A673 (cell line): ENCODE measurements at regions not wholly inside any gene's neighbourhood (a gene's known extent, or its start where the extent isn't known, plus 50 kb on each side); places are given as distances from the start of the nearest gene placed in this dataset.

Source experiments
- EZH2 ChIP-seq: fragments of 200-600 bp; sonication (generic); IDR thresholded peaks from 2 replicates; pipeline ENCODE4 v1.6.1; 2017; ENCODE audit warnings: borderline replicate concordance, low read depth, mild to moderate bottlenecking, mixed read lengths, antibody characterized with exemption, low read length; ENCODE audit not compliant: poor library complexity, severe bottlenecking
- TF ChIP-seq, protein P1 (sequence below): fragments of 300-800, 200-600 bp; sonication (generic); conservative IDR thresholded peaks from 2 replicates; pipeline ENCODE4 v1.5.1; 2017; ENCODE audit warnings: low read depth, mild to moderate bottlenecking, antibody characterized with exemption, low read length, moderate library complexity, mixed read lengths

DNA sequence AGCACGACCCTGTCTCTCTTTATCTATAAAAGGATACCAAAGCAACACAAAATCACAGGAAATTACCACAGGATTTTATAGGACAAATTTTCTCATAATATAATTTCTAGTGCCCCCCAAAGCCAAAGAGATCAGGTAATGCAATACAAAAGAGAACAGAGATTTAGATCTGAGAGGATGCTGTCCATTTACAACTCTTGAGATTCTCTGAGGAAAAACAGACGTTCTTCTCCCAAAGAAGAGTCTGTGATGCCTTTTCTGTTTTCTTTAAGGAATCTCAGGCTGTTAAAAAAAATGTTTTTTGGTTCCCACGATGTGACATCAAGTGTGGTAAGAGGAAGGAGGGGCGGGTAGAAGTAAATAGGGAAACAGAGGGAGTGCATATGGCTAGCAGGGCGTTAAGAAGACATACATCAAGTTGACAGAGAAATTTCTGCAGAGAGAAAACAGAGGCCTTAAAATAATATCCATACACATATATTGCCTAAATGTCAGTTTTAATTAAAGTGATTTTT, 274.7 kb downstream of the YTHDC2 start:
- no peak for TF ChIP-seq EZH2
- TF ChIP-seq, protein P1, sequence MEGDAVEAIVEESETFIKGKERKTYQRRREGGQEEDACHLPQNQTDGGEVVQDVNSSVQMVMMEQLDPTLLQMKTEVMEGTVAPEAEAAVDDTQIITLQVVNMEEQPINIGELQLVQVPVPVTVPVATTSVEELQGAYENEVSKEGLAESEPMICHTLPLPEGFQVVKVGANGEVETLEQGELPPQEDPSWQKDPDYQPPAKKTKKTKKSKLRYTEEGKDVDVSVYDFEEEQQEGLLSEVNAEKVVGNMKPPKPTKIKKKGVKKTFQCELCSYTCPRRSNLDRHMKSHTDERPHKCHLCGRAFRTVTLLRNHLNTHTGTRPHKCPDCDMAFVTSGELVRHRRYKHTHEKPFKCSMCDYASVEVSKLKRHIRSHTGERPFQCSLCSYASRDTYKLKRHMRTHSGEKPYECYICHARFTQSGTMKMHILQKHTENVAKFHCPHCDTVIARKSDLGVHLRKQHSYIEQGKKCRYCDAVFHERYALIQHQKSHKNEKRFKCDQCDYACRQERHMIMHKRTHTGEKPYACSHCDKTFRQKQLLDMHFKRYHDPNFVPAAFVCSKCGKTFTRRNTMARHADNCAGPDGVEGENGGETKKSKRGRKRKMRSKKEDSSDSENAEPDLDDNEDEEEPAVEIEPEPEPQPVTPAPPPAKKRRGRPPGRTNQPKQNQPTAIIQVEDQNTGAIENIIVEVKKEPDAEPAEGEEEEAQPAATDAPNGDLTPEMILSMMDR, result no peak
